GM10266 (cell line): ENCODE measurements at regions not wholly inside any gene's neighbourhood (a gene's known extent, or its start where the extent isn't known, plus 50 kb on each side); places are given as distances from the start of the nearest gene placed in this dataset.

Source experiments
- DNase-seq: peaks from one replicate; pipeline ENCODE4 v3.0.0; 2012; ENCODE audit errors: extremely low spot score
- TF ChIP-seq, protein P1 (sequence below): IDR thresholded peaks from 2 replicates; pipeline ENCODE4 v1.5.1; 2012; ENCODE audit warnings: mild to moderate bottlenecking, low read depth; ENCODE audit not compliant: control insufficient read depth, insufficient read depth; ENCODE audit errors: missing control alignments

GRCh38 chr13:106390367-106390766 is 145.1 kb downstream of the EFNB2 start:
- no peak for DNase-seq
- TF ChIP-seq, protein P1, sequence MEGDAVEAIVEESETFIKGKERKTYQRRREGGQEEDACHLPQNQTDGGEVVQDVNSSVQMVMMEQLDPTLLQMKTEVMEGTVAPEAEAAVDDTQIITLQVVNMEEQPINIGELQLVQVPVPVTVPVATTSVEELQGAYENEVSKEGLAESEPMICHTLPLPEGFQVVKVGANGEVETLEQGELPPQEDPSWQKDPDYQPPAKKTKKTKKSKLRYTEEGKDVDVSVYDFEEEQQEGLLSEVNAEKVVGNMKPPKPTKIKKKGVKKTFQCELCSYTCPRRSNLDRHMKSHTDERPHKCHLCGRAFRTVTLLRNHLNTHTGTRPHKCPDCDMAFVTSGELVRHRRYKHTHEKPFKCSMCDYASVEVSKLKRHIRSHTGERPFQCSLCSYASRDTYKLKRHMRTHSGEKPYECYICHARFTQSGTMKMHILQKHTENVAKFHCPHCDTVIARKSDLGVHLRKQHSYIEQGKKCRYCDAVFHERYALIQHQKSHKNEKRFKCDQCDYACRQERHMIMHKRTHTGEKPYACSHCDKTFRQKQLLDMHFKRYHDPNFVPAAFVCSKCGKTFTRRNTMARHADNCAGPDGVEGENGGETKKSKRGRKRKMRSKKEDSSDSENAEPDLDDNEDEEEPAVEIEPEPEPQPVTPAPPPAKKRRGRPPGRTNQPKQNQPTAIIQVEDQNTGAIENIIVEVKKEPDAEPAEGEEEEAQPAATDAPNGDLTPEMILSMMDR: no peak

GRCh38 chr13:106385654-106386053 is 149.8 kb downstream of the EFNB2 start:
- TF ChIP-seq, protein P1: no peak
- no peak for DNase-seq

GRCh38 chr13:106384516-106384915 is 150.9 kb downstream of the EFNB2 start:
- TF ChIP-seq, protein P1: no peak
- DNase-seq: no peak

GRCh38 chr13:106383791-106384190 is 151.7 kb downstream of the EFNB2 start:
- DNase-seq: no peak
- TF ChIP-seq, protein P1: no peak

- TF ChIP-seq, protein P1: no peak
- no peak for DNase-seq
Measured at GRCh38 chr13:106382534-106382933, 152.9 kb downstream of the EFNB2 start.

DNA sequence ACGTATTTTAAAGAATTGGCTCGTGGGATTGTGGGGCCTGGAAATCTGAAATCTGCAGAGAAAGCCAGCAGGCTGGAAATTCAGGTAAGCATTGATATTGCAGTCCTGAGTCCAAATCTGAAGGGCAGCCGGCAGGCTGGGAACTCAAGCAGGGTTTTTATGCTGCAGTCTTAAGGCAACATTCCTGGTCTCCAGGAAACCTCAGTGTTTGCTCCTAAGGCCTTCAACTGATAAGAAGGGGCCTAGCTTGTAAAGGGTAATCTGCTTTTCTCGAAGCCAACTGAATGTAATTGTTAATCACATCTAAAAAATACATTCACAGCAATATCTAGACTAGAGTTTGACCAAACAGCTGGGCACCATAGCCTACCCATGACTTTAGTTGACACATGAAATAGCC is 154.4 kb downstream of the EFNB2 start:
- no peak for DNase-seq
- TF ChIP-seq, protein P1: no peak

- no peak for DNase-seq
- TF ChIP-seq, protein P1: no peak
Measured at GRCh38 chr13:106377931-106378662, 157.4 kb downstream of the EFNB2 start.
